ENCODE measurements at regions not wholly inside any gene's neighbourhood (a gene's known extent, or its start where the extent isn't known, plus 50 kb on each side); places are given as distances from the start of the nearest gene placed in this dataset.

DNA sequence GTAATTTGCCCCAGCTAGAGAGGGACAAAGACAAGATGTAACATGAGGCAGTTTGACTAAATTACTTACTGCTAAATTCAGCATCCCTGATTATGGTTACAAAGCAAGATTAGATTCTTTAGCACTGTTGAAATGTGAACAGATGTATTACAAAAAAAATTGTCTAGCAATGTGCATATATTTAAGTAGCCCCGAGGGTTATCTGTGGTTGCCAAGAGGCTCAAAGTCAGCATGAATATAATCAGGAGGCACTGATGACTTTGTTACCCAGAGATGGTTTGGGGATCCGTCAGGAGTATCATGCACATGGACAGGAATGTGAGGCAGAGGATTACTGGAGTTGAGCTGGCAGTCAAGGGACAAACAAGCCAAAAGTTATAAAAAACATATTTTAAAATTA lies 356.9 kb upstream of the CCDC196 start:
- DNase-seq = no peak

DNA sequence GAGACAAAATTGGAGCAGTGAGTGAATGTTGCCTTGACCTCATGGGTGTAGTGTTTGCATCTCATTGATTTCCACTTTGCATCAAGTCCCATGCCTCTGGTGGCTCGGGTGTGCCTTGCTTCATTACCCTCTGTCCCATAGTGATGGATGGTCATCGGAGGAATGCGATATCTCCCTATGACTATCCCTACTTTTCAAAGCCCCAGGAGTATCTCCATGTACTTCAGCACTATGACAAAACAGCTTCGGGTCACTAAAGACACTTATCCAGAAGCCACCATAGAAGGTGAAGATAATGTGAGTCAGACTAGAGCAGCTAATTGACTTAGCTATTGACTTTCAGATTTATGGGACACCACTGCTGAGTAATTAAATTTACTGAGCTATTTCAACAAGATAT lies 355.1 kb upstream of the CCDC196 start:
- DNase-seq = no peak

DNA sequence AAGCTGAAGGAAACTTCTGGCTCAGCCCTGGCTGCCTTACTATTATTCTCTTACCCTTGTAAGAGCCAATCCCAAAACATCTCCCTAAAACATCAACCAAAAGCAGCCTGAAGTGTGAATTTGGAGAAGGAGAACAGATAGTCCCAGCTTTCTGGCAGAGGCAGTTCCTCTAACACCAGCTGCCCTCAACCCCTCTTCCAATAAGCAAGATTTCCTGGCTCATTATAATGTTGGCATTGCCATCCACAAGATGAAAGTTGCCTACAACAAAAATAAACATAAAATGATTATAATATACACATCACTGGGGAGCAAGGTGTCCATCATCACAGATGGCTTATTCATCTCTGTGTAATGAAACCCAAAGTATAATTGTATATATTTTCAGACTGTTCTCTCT lies 352.5 kb upstream of the CCDC196 start:
- DNase-seq = no peak

DNA sequence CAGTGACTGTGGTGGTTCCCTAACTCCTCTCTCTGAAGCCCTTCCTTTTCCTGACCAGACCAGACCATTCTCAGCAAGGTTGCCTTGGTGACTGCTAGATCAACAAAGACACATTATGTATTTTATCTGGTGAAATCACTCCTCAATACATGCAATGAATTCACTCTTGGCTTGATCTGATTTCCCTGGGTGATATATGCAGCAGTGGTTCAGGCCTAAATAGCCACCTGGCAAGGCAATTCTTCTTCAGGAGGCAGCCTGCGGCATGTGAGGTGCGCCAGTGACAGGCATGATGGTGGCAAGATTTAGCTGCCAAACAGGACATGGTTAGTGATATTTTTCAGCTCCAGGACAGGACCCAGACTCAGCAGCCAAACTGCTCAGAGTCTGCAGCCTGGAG lies 350.3 kb upstream of the CCDC196 start:
- no peak for DNase-seq

DNA sequence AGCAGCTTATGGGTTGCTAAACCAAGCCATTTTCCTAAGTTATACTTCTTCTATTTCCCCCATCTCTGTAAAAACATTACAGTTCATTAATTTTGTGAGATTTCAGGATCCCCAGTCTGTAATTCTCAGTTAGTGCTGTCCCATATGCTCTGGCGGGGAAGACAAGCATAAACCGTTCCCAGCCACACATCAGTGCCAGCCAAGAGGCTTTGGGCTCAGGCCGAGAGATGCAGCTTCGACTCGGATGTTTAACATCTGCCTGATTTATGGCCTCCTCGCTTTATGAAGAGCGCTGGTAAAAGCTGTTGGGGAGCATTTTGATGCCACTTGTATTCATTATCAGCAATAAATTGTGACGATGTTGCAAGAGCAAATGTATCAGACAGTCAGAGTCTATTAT lies 349.1 kb upstream of the CCDC196 start:
- DNase-seq = no peak

DNA sequence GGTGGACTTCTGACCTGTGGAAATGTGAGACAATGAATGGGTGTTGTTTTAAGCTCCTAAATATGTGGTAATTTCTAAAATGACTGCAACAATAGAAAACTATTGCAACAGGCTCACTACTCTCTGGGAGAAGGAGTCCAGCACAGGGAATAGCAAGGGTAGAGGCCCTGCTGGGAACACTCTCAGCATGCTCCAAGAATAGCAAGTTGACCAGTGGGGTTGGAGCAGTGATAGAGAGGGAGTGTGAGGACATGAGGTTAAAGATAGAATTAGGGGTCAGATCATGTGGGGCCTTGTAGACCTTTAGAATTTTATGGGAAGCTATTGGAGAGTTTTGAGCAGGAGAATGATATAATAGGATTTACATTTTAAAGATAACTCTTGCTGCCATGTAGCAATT lies 346.7 kb upstream of the CCDC196 start:
- no peak for DNase-seq

DNA sequence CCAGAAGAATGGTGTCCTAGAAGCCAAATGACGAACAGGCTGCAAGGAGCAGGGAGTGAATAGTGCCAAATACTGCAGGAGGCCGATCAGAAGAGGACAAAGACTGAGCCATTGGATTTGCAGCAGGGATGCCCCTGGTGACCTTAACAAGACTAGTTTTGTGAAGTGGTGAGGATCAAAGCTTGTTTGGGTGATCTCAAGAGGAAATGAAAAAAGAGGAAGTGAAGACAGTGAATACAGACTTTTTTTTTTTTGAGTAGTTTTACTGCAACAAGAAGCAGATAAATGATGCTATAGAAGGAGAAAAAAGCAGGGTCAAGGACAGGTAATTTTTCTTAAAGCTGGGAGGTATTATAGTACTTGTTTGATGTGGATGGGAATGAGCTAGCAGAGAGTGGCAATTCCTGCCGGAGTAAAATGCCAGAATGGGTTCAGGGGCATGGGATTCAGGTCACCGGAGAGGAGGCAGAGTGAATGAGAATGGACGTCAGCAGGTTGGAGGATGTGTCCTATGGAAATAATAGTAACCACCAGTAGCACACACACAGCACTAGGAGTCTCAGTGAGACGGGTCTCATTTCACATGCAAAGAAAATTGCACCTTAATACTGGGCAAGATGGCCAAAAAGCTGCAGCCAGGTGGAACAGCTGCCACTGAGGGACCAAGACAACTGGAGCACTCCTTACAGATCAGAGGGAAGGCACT lies 345.8 kb upstream of the CCDC196 start:
- DNase-seq = no peak

DNA sequence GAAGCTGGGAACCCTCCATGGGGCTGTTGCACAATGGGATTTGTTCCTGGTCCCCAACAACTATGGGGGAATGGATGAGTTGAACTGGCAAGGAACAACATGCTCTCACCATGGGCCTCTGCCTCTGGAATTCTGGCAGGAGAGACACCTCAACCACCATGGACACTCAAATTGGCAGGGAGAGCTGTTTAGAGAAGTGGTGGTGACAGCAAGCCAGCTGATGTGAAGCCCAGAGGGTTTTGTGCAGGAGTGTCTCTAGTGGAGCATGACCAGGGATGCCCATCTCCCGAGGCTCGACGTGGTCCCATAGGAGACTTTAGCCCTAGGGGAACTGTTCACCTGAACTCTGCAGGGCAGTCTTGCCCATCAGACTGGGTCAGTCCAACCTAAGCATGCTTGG lies 345.2 kb upstream of the CCDC196 start:
- no peak for DNase-seq

DNA sequence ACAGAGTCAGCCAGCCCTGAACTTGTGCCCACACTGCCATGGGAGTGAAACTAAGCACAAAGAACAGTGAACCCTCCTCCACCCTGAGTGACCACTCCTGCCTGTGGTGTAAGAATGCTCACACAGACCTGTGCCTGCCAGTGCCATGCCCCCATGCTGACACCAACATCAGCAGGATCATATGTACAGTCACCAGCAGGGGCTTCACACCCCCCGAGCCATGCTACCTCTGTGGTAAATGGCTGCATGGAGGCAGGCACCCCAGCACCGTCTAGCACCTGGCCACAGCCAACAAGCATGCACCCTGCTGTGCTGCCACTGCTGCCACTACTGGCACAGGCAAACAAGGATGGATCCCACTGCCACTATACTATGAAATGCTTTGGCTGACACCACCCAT lies 344.4 kb upstream of the CCDC196 start:
- DNase-seq = no peak

DNA sequence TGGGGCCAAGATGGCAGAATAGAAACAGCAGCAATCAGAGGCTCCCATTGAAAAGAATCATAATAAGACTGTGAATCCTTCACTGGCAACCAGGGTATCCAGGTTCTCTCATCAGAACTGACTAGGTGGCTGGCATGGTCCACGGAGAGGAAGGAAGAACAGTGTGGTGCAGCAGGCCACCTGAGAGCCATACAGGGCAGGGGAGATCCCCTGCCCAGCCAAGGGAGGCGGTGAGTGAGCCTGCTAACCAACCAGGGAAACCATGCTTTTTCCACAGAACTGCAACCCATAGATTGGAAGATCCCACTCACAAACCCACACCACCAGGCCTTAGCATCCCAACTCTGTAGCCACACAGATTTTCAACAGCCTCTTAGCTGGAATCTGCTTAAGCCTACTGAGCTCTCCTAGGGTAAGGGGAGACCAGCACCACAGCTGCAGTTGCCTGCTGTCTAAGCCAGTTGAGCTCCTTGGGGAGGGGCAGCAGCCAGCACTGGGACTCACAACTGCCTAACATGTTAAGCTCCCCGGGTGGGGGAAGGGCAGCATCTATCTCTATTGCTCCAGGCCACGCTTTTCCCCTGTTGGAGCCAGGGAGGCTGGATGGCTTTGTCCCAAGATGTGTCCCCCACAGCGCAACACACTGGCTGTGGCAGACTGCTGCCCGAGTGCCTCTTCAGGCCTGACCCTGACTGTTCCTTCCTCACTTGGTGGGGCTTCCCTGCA lies 342.6 kb upstream of the CCDC196 start:
- DNase-seq = no peak

DNA sequence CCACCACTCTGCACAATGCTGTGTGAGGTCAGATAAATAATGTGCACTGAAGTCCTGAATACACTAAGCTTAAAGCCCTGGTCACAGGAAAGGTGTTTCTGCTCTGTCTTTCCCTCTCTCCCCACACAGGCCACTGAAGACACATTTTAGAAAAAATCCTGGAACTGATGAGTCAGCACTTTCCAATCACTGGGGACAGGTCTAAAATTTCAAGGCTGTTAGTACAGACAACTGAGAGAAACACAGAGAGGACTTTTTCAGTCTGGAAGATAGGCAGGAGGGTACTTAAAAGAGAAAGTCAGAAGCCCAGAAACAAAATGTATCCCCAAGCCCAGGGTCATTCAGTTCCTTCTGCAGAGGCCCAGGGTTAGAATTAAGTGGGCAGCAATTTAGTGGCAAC lies 333.9 kb upstream of the CCDC196 start:
- DNase-seq = no peak

DNA sequence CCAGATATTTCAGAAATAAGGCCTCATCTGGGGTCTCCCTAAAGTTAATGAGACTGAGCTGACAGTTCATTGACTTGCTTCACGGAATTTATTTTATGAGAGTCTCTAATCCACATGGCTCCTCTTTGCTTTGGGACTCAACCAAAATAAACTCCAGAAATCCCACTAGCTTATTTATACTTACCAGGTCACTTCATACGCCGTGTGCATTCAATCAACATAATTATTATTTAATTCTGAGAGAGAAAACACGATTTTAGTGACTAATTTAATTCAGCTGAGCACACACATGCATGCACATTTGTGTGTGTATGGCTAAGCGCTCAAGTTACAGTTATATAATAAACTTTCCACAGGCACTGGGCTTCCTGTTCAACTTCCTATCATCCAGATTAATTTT lies 333.4 kb upstream of the CCDC196 start:
- no peak for DNase-seq

DNA sequence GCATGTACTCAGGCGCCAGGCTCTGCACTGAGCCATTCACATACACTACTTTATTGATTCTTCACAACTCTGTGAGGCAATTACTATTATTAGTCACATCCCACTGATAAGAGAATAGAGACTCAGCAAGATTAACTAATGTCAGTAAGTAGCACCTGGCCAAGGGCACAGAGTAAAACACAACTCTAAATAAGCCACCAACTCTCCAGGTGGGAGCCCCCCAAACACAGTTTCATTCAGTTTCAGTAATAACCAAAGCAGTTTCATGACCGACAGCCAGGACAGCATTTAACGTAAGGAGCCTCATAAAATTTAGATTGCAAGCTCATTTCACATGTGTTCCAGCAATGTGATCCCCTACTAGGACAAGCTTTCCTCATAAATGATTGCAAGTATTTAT lies 323.1 kb upstream of the CCDC196 start:
- DNase-seq = no peak

DNA sequence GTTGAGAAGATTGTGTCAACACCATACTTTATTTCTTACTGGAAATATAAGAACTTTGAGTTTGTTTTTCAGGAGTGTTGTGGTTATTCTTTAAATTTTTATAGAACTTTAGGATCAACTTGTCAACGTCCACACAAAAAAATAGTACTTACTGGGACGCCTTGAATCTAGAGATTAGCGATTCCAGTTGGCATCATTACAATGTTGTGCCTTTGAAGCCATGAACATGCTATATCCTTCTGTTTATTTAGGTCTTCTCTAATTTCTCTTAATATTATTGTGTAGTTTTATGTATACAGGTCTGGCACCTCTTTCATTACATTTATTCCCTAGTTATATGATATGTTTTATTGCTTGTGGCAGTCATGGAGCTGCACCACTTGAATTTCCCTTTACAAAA lies 320.8 kb upstream of the CCDC196 start:
- no peak for DNase-seq

DNA sequence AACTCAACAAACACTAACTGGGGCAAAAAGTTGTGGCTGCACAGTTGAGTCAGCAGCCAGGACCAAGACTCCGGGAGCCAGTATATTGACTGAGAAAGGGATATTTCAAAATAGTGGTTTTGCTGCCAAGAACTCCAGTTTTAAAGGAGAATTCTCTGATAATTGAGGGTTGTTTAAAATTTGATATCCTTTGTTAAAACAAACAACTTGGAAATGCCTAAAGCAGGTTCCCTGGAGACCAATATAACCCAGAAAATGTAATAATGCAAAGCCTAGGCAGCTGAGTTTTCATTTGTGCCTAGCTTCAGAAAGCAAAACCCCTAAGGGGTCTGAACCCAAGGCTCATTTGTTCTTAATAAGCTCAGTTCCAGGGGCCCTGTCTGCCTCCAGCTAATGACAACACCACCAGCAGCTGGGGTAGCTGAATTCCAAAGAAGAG lies 311.7 kb upstream of the CCDC196 start:
- no peak for DNase-seq

DNA sequence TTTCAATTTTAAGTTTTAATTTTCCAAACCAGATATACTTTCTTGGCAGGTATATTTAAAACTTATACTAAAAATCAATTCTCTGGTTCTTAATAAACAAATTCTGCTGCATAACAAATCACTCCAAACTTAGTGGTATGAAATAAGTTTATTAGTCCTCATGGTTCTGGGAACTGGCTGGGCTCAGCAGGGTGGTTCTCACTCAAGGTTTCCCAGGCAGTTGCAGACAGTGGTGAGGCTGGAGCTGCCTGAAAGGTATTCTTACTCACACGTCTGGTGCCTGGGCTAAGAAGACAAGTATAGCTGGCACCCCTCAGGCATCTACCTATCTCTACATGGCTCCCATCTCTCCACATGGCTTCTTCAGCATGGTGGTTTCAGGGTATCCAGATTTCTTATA lies 308.2 kb upstream of the CCDC196 start:
- no peak for DNase-seq

DNA sequence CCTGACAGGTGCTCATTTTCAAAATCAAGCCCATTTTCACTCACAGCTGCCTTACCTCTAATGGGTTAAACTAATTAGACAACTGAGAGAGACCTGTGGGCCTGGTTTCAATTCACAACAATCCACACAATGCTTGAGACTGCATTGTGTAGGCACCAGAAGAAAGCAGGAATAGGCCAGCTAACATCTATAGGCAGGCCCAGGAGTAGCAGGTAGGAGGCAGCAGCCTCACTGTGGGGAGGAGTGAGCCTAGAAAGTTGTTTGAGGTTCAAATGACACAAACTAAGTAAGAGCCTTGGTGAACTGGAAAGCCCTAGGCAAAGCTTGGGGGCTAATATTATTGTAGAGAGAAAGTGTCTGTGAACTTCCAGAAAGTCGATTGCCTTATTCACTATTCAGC lies 289.5 kb upstream of the CCDC196 start:
- DNase-seq = no peak

DNA sequence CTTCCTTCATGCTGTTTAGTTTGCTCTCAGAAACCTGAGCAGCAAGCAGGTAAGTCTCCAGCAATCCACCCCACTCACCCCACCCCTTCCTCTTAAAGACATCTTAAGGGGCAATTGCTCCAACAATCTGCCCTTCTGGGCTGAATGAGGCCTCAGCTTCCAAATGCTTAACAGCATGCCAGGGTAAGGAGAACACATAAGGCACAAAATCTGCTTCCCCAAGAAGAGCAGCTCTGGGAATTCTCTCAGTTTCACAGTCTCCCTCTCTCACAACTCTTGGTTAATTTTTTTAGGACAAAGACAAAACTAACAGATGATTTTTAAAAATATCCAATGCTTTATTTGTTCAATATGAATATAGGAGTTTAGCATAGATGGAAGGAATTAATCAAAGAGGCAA lies 288.9 kb upstream of the CCDC196 start:
- no peak for DNase-seq

DNA sequence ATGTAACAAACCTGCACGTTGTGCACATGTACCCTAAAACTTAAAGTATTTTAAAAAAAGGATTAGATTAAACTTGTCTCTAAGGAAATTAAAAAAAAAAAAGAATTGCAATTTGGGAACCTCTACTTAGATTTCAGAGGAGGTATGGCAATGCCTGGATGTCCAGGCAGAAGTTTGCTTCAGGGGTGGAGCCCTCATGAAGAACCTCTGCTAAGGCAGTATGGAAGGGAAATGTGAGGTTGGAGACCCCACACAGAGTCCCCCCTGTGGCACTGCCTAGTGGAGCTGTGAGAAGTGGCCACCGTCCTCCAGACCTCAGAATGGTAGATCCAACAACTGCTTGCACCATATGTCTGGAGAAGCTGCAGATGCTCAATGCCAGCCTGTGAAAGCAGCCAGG lies 279.6 kb upstream of the CCDC196 start:
- no peak for DNase-seq

DNA sequence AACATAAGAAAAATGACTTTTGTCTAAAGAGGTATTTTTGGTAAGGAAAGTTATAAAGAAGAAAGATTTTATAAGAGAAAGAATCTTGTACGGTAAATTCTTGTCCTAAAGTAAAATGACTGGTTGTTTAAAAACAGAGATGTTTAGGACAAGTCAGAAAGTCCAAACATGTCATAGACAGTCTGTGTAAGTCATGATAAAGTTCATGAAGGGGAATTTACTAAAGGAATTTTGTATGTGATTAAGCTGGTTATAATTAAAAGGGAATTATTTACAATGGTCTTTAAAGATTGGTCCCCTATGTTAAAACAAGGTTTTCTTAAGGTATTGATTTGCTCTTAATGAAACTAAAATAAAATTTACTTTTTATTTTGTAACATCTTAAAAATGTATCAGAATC lies 269.4 kb upstream of the CCDC196 start:
- DNase-seq = no peak

DNA sequence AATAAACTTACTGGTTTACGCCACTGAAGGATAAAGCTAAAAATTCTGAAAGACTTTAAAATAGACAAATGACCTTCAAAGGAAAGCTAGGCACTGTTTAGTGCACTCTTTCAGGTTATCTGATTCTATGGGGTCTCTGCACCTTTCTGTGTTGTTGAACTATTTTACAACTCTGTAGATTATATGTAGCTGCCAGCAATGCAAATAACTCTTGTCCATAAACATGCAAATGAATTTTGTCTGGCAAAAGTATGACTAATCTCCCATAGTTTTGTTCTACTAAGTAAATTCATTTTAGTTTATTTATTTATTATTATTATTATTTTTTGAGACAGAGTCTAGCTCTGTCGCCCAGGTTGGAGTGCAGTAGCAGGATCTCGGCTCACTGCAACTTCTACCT lies 266.3 kb upstream of the CCDC196 start:
- DNase-seq = no peak

DNA sequence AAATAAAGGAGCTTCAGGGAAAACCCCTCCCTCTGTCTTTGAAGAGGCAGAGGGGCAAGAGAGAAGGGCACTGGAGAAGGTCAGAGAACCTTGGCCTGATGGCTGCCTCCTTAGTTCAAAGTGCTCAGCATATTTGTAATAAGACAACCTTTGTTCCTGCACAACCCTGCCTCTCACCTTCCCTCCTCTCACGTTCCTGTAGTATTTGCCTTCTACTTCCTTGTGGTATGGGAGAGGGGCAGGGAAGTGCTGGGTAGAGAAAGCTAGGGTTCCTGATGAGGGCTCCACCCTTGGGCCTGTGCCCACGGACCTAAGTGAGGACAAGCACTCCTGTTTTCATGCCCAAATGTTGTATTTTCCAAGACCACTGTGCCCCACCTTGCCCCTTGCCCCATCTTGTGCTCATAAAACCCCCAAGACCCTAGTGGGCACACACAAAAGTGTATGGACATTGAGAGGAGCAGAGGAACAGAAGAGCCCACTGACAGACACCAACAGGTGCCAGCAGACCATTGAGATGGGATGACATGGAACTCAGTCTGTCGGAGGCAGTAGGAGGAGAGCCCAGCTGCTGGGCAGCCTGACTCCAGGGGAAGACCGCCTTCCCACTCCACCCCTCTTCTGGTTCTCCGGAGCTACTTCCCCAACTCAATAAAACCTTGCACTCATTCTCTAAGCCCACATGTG lies 261.5 kb upstream of the CCDC196 start:
- no peak for DNase-seq

DNA sequence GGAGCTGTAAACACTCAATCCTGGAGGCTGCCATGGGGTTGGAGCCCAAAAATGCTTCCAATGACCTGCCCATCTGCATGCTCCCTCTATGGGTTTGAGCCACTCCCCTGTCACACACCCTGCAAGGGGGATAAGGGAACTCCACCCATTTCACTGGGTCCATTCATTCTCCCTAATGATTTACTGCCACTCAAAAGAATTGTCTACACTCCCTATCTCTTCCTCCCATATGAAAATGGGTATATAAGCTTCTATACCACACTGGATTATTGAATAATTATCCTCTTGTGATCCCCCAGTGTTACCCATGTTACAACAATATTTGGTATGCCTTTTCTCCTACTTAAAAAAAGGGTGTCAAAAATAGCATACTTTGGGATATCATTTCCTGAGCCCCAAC lies 260.8 kb upstream of the CCDC196 start:
- DNase-seq = no peak

DNA sequence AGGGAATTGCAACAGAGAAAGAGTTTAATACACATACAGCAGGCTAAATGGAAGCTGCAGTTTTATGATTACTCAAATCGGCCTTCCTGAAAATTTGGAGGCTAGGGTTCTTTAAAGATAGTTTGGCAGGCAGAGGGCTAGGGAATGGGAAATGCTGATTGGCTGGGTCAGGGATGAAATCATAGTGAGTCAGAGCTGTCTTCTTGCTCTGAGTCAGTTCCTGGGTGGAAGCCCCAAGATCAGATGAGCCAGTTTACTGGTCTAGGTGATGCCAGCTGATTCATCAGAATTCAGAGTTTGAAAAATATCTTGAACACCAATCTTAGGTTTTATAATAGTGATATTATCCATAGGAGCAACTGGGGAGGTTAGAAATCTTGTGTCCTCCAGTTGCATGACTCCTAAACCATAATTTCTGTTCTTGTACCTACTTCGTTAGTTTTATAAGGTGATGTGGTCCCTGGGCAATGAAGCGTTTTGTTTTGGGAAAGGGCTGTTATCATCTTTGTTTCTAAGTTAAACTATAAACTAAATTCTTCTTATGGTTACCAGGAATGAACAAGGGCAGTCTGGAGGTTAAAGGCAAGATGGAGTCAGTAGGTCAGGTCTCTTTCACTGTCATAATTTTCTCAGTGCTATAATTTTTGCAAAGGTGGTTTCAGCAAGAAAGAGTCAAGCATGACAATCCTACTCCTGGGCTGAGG lies 257.8 kb upstream of the CCDC196 start:
- no peak for DNase-seq

All from NCI-H2107 (cell line).